Astrocyte (in vitro differentiated cells and primary cell): ENCODE measurements at regions not wholly inside any gene's neighbourhood (a gene's known extent, or its start where the extent isn't known, plus 50 kb on each side); places are given as distances from the start of the nearest gene placed in this dataset.

Source experiments
- DNase-seq: peaks from one replicate; pipeline ENCODE4 v3.0.0-alpha.2; 2010; ENCODE audit warnings: low read depth
- FAIRE-seq: peaks from 2 replicates; lab custom pipeline; 2011; peaks lifted over from hg19 to GRCh38; lab: Jason Lieb, UNC
- H2AFZ ChIP-seq: 2 replicates; pipeline ENCODE4 v1.6.0; 2012; ENCODE audit warnings: low read depth, low read length, inconsistent platforms
- H3K27ac ChIP-seq: 2 replicates; pipeline ENCODE4 v1.5.1; 2011; ENCODE audit warnings: low read depth, low read length, inconsistent platforms
- H3K27me3 ChIP-seq: 2 replicates; pipeline ENCODE4 v1.6.0; 2011; ENCODE audit warnings: low read length, inconsistent platforms; ENCODE audit not compliant: insufficient read depth
- H3K36me3 ChIP-seq: 2 replicates; pipeline ENCODE4 v1.5.1; 2011; ENCODE audit warnings: low read length, inconsistent platforms; ENCODE audit not compliant: insufficient read depth
- H3K4me1 ChIP-seq: 2 replicates; pipeline ENCODE4 v1.5.1; 2011; ENCODE audit warnings: low read length, inconsistent platforms; ENCODE audit not compliant: insufficient read depth
- H3K4me2 ChIP-seq: 2 replicates; pipeline ENCODE4 v1.6.0; 2012; ENCODE audit warnings: low read length, inconsistent platforms
- H3K4me3 ChIP-seq: 2 replicates; pipeline ENCODE4 v1.5.1; 2011; ENCODE audit warnings: low read depth, mild to moderate bottlenecking, low read length, inconsistent platforms; ENCODE audit not compliant: insufficient read depth
- H3K79me2 ChIP-seq: 2 replicates; pipeline ENCODE4 v1.6.0; 2012; ENCODE audit warnings: mild to moderate bottlenecking, low read length, inconsistent platforms; ENCODE audit not compliant: insufficient read depth
- H3K9ac ChIP-seq: 2 replicates; pipeline ENCODE4 v1.6.0; 2012; ENCODE audit warnings: mild to moderate bottlenecking, low read length, inconsistent platforms
- H3K9me3 ChIP-seq: 2 replicates; pipeline ENCODE4 v1.5.1; 2012; ENCODE audit warnings: low read depth, mild to moderate bottlenecking, low read length, inconsistent platforms; ENCODE audit not compliant: insufficient read depth
- H4K20me1 ChIP-seq: 2 replicates; pipeline ENCODE4 v1.6.0; 2012; ENCODE audit warnings: low read length, inconsistent platforms; ENCODE audit not compliant: insufficient read depth
- H3K27ac Mint-ChIP-seq: one replicate; pipeline ENCODE4 v1.8.0; 2021; ENCODE audit warnings: mild to moderate bottlenecking, mixed read lengths; ENCODE audit not compliant: unreplicated experiment
- H3K27me3 Mint-ChIP-seq: one replicate; pipeline ENCODE4 v1.8.0; 2021; ENCODE audit warnings: low read depth, mixed read lengths; ENCODE audit not compliant: unreplicated experiment
- H3K36me3 Mint-ChIP-seq: one replicate; pipeline ENCODE4 v1.8.0; 2021; ENCODE audit warnings: low read depth, mixed read lengths; ENCODE audit not compliant: unreplicated experiment
- H3K4me1 Mint-ChIP-seq: one replicate; pipeline ENCODE4 v1.8.0; 2021; ENCODE audit warnings: low read depth, mixed read lengths; ENCODE audit not compliant: unreplicated experiment
- H3K4me3 Mint-ChIP-seq: one replicate; pipeline ENCODE4 v1.8.0; 2021; ENCODE audit warnings: mild to moderate bottlenecking, moderate library complexity, mixed read lengths; ENCODE audit not compliant: unreplicated experiment
- H3K9me3 Mint-ChIP-seq: one replicate; pipeline ENCODE4 v1.8.0; 2021; ENCODE audit warnings: mild to moderate bottlenecking, mixed read lengths; ENCODE audit not compliant: unreplicated experiment
- EZH2 ChIP-seq: IDR thresholded peaks from 2 replicates; pipeline ENCODE4 v1.6.1; 2012; ENCODE audit warnings: mild to moderate bottlenecking, low read length, inconsistent platforms; ENCODE audit not compliant: insufficient read depth
- TF ChIP-seq, protein P1 (sequence below): IDR thresholded peaks from 2 replicates; pipeline ENCODE4 v1.5.1; 2011; ENCODE audit warnings: low read depth, mild to moderate bottlenecking, inconsistent platforms, low read length, moderate library complexity; ENCODE audit not compliant: insufficient read depth

DNA sequence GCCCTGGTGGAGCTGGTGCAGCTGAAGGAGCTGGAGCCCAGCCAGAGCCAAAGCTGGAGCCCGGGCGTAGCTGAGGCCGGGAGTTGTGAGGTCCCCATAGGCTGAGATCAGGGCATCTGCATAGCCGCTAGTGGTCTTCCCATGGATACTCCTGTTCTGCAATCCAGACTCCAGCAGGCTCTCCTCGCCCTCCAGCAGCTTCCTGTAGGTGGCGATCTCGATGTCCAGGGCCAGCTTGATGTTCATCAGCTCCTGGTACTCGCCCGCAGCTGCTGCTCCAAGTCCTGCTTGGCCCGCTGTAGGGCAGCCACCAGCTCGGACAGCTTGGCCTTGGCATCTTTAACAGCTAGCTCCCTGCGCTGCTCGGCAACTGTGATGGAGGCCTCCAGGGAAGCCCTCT, 966.1 kb downstream of the FSCB start:
- Mint-ChIP-seq H3K36me3 (no peaks in the 10 kb centered on the region), H3K4me3 (no peak overlapping the region), H3K9me3 (no peaks in the 10 kb centered on the region), H3K4me1 (no peaks in the 10 kb centered on the region), H3K27ac (no peak overlapping the region), H3K27me3 (no peaks in the 10 kb centered on the region)
- Histone ChIP-seq H3K4me1 (no peaks in the 10 kb centered on the region), H4K20me1 (no peaks in the 10 kb centered on the region), H3K36me3 (no peaks in the 10 kb centered on the region), H3K27me3 (no peaks in the 10 kb centered on the region), H3K79me2 (no peaks in the 10 kb centered on the region), H3K4me2 (no peak overlapping the region), H3K4me3 (no peak overlapping the region), H3K9ac (no peak overlapping the region), H2AFZ (no peak overlapping the region), H3K9me3 (peaks cover 5% of the 10 kb centered on the region), H3K27ac (no peak overlapping the region)
- TF ChIP-seq, protein P1, sequence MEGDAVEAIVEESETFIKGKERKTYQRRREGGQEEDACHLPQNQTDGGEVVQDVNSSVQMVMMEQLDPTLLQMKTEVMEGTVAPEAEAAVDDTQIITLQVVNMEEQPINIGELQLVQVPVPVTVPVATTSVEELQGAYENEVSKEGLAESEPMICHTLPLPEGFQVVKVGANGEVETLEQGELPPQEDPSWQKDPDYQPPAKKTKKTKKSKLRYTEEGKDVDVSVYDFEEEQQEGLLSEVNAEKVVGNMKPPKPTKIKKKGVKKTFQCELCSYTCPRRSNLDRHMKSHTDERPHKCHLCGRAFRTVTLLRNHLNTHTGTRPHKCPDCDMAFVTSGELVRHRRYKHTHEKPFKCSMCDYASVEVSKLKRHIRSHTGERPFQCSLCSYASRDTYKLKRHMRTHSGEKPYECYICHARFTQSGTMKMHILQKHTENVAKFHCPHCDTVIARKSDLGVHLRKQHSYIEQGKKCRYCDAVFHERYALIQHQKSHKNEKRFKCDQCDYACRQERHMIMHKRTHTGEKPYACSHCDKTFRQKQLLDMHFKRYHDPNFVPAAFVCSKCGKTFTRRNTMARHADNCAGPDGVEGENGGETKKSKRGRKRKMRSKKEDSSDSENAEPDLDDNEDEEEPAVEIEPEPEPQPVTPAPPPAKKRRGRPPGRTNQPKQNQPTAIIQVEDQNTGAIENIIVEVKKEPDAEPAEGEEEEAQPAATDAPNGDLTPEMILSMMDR: no peak
- TF ChIP-seq EZH2: no peak
- no peak for FAIRE-seq
- DNase-seq: no peak

DNA sequence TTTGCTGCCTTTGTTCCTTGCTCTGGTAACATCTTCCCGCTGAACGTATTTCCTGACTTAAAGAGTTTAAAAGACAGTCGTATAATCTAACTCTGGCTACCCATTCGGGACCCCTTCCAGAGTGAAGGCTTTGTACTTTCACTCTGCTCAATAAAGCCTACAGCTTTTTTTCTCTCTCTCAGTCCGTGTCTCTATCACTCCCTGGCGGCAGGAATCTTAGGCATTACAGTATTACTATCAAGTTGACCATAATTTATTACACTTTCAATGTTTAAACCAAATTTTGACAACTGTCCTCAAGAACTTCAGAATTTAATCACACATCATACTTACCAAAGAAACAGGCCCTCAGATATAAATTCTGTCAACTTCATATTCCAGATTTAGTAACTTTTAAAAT, 967.9 kb downstream of the FSCB start:
- peaks cover 1% of the 10 kb centered on the region for H3K9me3 Mint-ChIP-seq
- Histone ChIP-seq H3K27ac (no peak overlapping the region), H3K4me3 (no peak overlapping the region), H3K9ac (no peak overlapping the region), H3K27me3 (no peaks in the 10 kb centered on the region), H3K4me1 (no peaks in the 10 kb centered on the region), H3K4me2 (no peak overlapping the region), H3K79me2 (no peaks in the 10 kb centered on the region), H3K9me3 (peaks cover 5% of the 10 kb centered on the region), H2AFZ (no peak overlapping the region), H4K20me1 (no peaks in the 10 kb centered on the region), H3K36me3 (no peaks in the 10 kb centered on the region)
- H3K36me3 Mint-ChIP-seq: no peaks in the 10 kb centered on the region
- FAIRE-seq (no peak), DNase-seq (no peak)
- no peaks in the 10 kb centered on the region for H3K4me1 Mint-ChIP-seq
- no peak for TF ChIP-seq EZH2
- TF ChIP-seq, protein P1: peak; percentile 16
- no peak overlapping the region for H3K27ac Mint-ChIP-seq
- no peak overlapping the region for H3K4me3 Mint-ChIP-seq
- H3K27me3 Mint-ChIP-seq: no peaks in the 10 kb centered on the region

GRCh38 chr14:43535231-43535838, 971.7 kb downstream of the FSCB start:
- H3K9me3 ChIP-seq: no peaks in the 10 kb centered on the region
- H3K9ac ChIP-seq: no peak overlapping the region
- H3K4me2 ChIP-seq: no peak overlapping the region
- Mint-ChIP-seq H3K27ac (no peak overlapping the region), H3K9me3 (peaks cover 9% of the 10 kb centered on the region), H3K36me3 (peaks cover 2% of the 10 kb centered on the region), H3K4me3 (no peak overlapping the region), H3K27me3 (no peaks in the 10 kb centered on the region), H3K4me1 (no peaks in the 10 kb centered on the region)
- FAIRE-seq: no peak
- TF ChIP-seq, protein P1: no peak
- TF ChIP-seq EZH2: no peak
- H3K27me3 ChIP-seq: no peaks in the 10 kb centered on the region
- H3K36me3 ChIP-seq: no peaks in the 10 kb centered on the region
- H3K79me2 ChIP-seq: no peaks in the 10 kb centered on the region
- no peaks in the 10 kb centered on the region for H4K20me1 ChIP-seq
- H3K4me1 ChIP-seq: no peaks in the 10 kb centered on the region
- no peak overlapping the region for H2AFZ ChIP-seq
- H3K27ac ChIP-seq: no peak overlapping the region
- H3K4me3 ChIP-seq: no peak overlapping the region
- DNase-seq: no peak
